K562 (cell line): ENCODE measurements at regions not wholly inside any gene's neighbourhood (a gene's known extent, or its start where the extent isn't known, plus 50 kb on each side); places are given as distances from the start of the nearest gene placed in this dataset.

Experiments
- ATAC-seq: fragments of 200-7000 bp; cut with Tn5 transposase; 3 replicates; pipeline ENCODE4 v1.9.1; 2020; ENCODE audit warnings: moderate library complexity
- BruUV-seq: library from RNA; stranded (reverse); fragments of 400-500 nt; replicated peaks from 2 replicates; lab custom pipeline; 2021; lab: Mats Ljungman, UMichigan
- CTCF ChIA-PET: fragments of 300-600 bp; formaldehyde crosslinking; extraction: SDS; loops from one replicate; lab custom pipeline; 2021; ENCODE audit warnings: low intra/inter-chr PET ratio; lab: Yijun Ruan, JAX
- POLR2A ChIA-PET: fragments of 300-600, 350-650 bp; sonication (Branson Sonifier 250); formaldehyde crosslinking; extraction: SDS; loops from one replicate; lab custom pipeline; 2021; ENCODE audit warnings: antibody characterized with exemption, inconsistent platforms; lab: Yijun Ruan, JAX
- DNase-seq, 4 experiments: peaks; one replicate each; pipeline versions ENCODE4 v3.0.0 to v3.0.0-alpha.2; 2011 to 2018; ENCODE audit warnings: low spot score in 3 of 4, mixed read lengths in 3 of 4; ENCODE audit errors: extremely low read depth in 1 of 4
- FAIRE-seq: peaks from 2 replicates; lab custom pipeline; 2011; peaks lifted over from hg19 to GRCh38; lab: Jason Lieb, UNC
- H2AFZ ChIP-seq: 2 replicates; pipeline ENCODE4 v1.6.0; 2011; ENCODE audit warnings: low read depth, low read length, control low read depth, inconsistent platforms
- H3K27ac ChIP-seq: fragments of 200-600 bp; 3 replicates; pipeline ENCODE4 v1.8.0; 2011; ENCODE audit warnings: low read depth, mild to moderate bottlenecking, control low read depth, inconsistent platforms, low read length, moderate library complexity, mixed read lengths; ENCODE audit errors: extremely low read depth
- H3K27me3 ChIP-seq, 2 experiments: fragments of 300-600 bp in 1 of 2; 2 replicates in 1 of 2; 3 replicates in 1 of 2; pipeline versions ENCODE4 v1.6.0 to v1.8.0; 2011; ENCODE audit warnings: inconsistent platforms in 2 of 2, low read length in 2 of 2, mild to moderate bottlenecking in 1 of 2, mixed read lengths in 1 of 2, moderate library complexity in 1 of 2; ENCODE audit not compliant: control insufficient read depth in 2 of 2, insufficient read depth in 2 of 2
- H3K36me3 ChIP-seq: fragments of 300-600 bp; 3 replicates; pipeline ENCODE4 v1.8.0; 2011; ENCODE audit warnings: mild to moderate bottlenecking, low read length, inconsistent platforms; ENCODE audit not compliant: control insufficient read depth, insufficient read depth
- H3K4me1 ChIP-seq, 2 experiments: fragments of 200-600 bp in 1 of 2; replicated peaks in 1 of 2; 2 replicates in 1 of 2; 3 replicates in 1 of 2; pipeline versions ENCODE4 v1.5.1 to v1.8.0; 2011; ENCODE audit warnings: inconsistent platforms in 2 of 2, low read length in 2 of 2, mild to moderate bottlenecking in 1 of 2, mixed read lengths in 1 of 2, moderate library complexity in 1 of 2; ENCODE audit not compliant: control insufficient read depth in 2 of 2, insufficient read depth in 2 of 2
- H3K4me2 ChIP-seq: 2 replicates; pipeline ENCODE4 v1.6.1; 2011; ENCODE audit warnings: low read length, control low read depth, inconsistent platforms, mixed read lengths; ENCODE audit not compliant: insufficient read depth
- H3K4me3 ChIP-seq: fragments of 200-600 bp; sonication (generic), shearing (Covaris generic); 2 replicates; pipeline ENCODE4 v1.5.1; 2016; ENCODE audit warnings: control low read depth, inconsistent platforms
- H3K79me2 ChIP-seq: fragments of 200-600 bp; 3 replicates; pipeline ENCODE4 v1.8.0; 2011; ENCODE audit warnings: low read length, inconsistent platforms; ENCODE audit not compliant: control insufficient read depth, insufficient read depth
- H3K9ac ChIP-seq, 2 experiments: 2 replicates each; pipeline versions ENCODE4 v1.6.0 to v1.6.1; 2011; ENCODE audit warnings: low read depth in 2 of 2, low read length in 2 of 2, control low read depth in 1 of 2, inconsistent platforms in 1 of 2, mild to moderate bottlenecking in 1 of 2, mixed read lengths in 1 of 2; ENCODE audit not compliant: insufficient read depth in 1 of 2
- H3K9me1 ChIP-seq: one replicate; pipeline ENCODE4 v1.6.0; 2011; ENCODE audit warnings: inconsistent platforms, mild to moderate bottlenecking, low read length, moderate library complexity; ENCODE audit not compliant: control insufficient read depth, insufficient read depth
- H3K9me3 ChIP-seq: replicated peaks from 2 replicates; pipeline ENCODE4 v1.5.1; 2011; ENCODE audit warnings: low read depth, low read length, inconsistent platforms; ENCODE audit not compliant: control insufficient read depth, insufficient read depth
- H4K20me1 ChIP-seq: replicated peaks from 2 replicates; pipeline ENCODE4 v1.6.1; 2011; ENCODE audit warnings: low read length, inconsistent platforms, mixed read lengths; ENCODE audit not compliant: control insufficient read depth, insufficient read depth
- CBX2 ChIP-seq: fragments of 200-600 bp; sonication (generic); IDR thresholded peaks from one replicate; pipeline ENCODE4 v1.6.1; 2012; ENCODE audit warnings: mild to moderate bottlenecking, low read length, inconsistent platforms; ENCODE audit not compliant: insufficient read depth, poor library complexity, severe bottlenecking
- ERF ChIP-seq: fragments of 450-650 bp; formaldehyde crosslinking; IDR thresholded peaks from 2 replicates; pipeline ENCODE4 v1.4.0; 2020; ENCODE audit warnings: mild to moderate bottlenecking, mixed read lengths
- FOXJ3 ChIP-seq: sonication (generic); formaldehyde crosslinking; IDR thresholded peaks from 2 replicates; pipeline ENCODE4 v1.4.0; 2020; ENCODE audit warnings: mild to moderate bottlenecking, missing genetic modification reagents
- HSF4 ChIP-seq: fragments of 250-450 bp; sonication (Bioruptor Pico); IDR thresholded peaks from 2 replicates; pipeline ENCODE4 v2.1.2; 2022; ENCODE audit warnings: mild to moderate bottlenecking, moderate library complexity, borderline replicate concordance
- JUND ChIP-seq, 2 experiments: IDR thresholded peaks; 2 replicates in 1 of 2; 3 replicates in 1 of 2; pipeline ENCODE4 v1.6.1; 2011; ENCODE audit warnings: borderline replicate concordance in 2 of 2, low read depth in 2 of 2, low read length in 2 of 2, improper control_type of control experiment in 1 of 2, missing biosample characterization in 1 of 2, missing genetic modification characterization in 1 of 2, missing genetic modification reagents in 1 of 2
- KLF1 ChIP-seq: fragments of 450-650 bp; IDR thresholded peaks from 2 replicates; pipeline ENCODE4 v1.6.1; 2016; ENCODE audit warnings: missing genetic modification characterization, missing compliant biosample characterization
- MBD2 ChIP-seq: sonication (generic); IDR thresholded peaks from 2 replicates; pipeline ENCODE4 v1.6.1; 2016; ENCODE audit warnings: low read depth, borderline replicate concordance
- NFATC3 ChIP-seq: fragments of 450-650 bp; IDR thresholded peaks from 2 replicates; pipeline ENCODE4 v1.6.1; 2017; ENCODE audit warnings: mild to moderate bottlenecking
- PHTF2 ChIP-seq: fragments of 250-450 bp; sonication (Bioruptor Pico); IDR thresholded peaks from 2 replicates; pipeline ENCODE4 v1.5.0; 2021; ENCODE audit warnings: mild to moderate bottlenecking
- TEAD4 ChIP-seq, 2 experiments: sonication (generic) in 1 of 2; formaldehyde crosslinking in 1 of 2; IDR thresholded peaks; 2 replicates each; pipeline versions ENCODE4 v1.6.1 to v1.8.0; 2012 to 2022; ENCODE audit warnings: borderline replicate concordance in 1 of 2, inconsistent platforms in 1 of 2, low read length in 1 of 2, mild to moderate bottlenecking in 1 of 2, missing genetic modification reagents in 1 of 2
- TSC22D4 ChIP-seq: fragments of 450-650 bp; IDR thresholded peaks from 2 replicates; pipeline ENCODE4 v1.6.1; 2016; ENCODE audit warnings: missing genetic modification characterization, missing biosample characterization, control low read depth
- ZNF174 ChIP-seq: fragments of 250-450 bp; sonication (Bioruptor Pico); IDR thresholded peaks from 2 replicates; pipeline ENCODE4 v1.4.0; 2020; ENCODE audit warnings: mild to moderate bottlenecking
- WGBS: fragments of 100-300 bp; shearing (Covaris generic); methylation state at CpG from one replicate; pipeline ENCODE4 v1.1.6; 2016; ENCODE audit warnings: low coverage, mixed read lengths; ENCODE audit not compliant: insufficient coverage; ENCODE audit errors: missing lambda C conversion rate; 5-methylcytosine and 5-hydroxymethylcytosine counted together
- in situ Hi-C: fragments of 300-500 bp; cut with MboI; formaldehyde crosslinking; loops from 4 replicates; pipeline ENCODE4 v1.15.0; 2018; ENCODE audit warnings: inconsistent platforms, mixed read lengths
- intact Hi-C: fragments of 100-400 bp; cut with micrococcal nuclease; formaldehyde crosslinking; loops from 2 replicates; pipeline ENCODE4 v1.14.2; 2022
- TF ChIP-seq, protein P1 (sequence below): sonication (generic); formaldehyde crosslinking; IDR thresholded peaks from 2 replicates; pipeline ENCODE4 v1.9.0; 2022; ENCODE audit warnings: mild to moderate bottlenecking, missing genetic modification reagents

- TF ChIP-seq NFATC3 (no peak), FOXJ3 (no peak), CBX2 (no peak), MBD2 (no peak), TSC22D4 (no peak)
Observed at GRCh38 chr11:44453871-44454270, 111.6 kb upstream of the CD82 start (continued).

GRCh38 chr11:44454666-44455065, 110.8 kb upstream of the CD82 start:
- 0 out of 2 replicates have a peak, but pooled peaks cover 3% of the 10 kb centered on the region for H4K20me1 ChIP-seq
- ChIA-PET POLR2A (no interaction called here), CTCF (no interaction called here)
- no peak overlapping the region for H3K27ac ChIP-seq
- ATAC-seq (no peak), FAIRE-seq (no peak), DNase-seq (no peak)
- H2AFZ ChIP-seq: no peak overlapping the region
- peaks cover 8 to 43% of the 10 kb centered on the region in 2 experiments; a peak in 3 of 5 replicates for H3K27me3 ChIP-seq
- 0% methylated on average over 4 of the region's 4 CpGs for WGBS
- no peaks in the 10 kb centered on the region for H3K9me1 ChIP-seq
- in situ Hi-C loops (no loop called here), intact Hi-C loops (no loop called here)
- H3K79me2 ChIP-seq: no peaks in the 10 kb centered on the region
- H3K4me3 ChIP-seq: no peak overlapping the region
- no peaks in the 10 kb centered on the region for H3K4me1 ChIP-seq
- H3K9ac ChIP-seq: no peak overlapping the region
- H3K36me3 ChIP-seq: no peaks in the 10 kb centered on the region
- TF ChIP-seq JUND (IDR thresholded peaks at IDR 0.05; ENCODE audit: borderline replicate concordance, low read depth, low read length) (no peak), JUND (tag; IDR thresholded peaks at IDR 0.05; ENCODE audit: borderline replicate concordance, low read depth, low read length) (no peak), ZNF174 (no peak), KLF1 (no peak), HSF4 (no peak), ERF (no peak), PHTF2 (CRISPR knock-in tag) (no peak), TEAD4 (IDR thresholded peaks at IDR 0.05; ENCODE audit: low read length) (no peak), TEAD4 (CRISPR knock-in tag; IDR thresholded peaks at IDR 0.05; ENCODE audit: borderline replicate concordance) (no peak)
- TF ChIP-seq, protein P1, sequence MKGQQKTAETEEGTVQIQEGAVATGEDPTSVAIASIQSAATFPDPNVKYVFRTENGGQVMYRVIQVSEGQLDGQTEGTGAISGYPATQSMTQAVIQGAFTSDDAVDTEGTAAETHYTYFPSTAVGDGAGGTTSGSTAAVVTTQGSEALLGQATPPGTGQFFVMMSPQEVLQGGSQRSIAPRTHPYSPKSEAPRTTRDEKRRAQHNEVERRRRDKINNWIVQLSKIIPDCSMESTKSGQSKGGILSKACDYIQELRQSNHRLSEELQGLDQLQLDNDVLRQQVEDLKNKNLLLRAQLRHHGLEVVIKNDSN (CRISPR knock-in tag): no peak
- BruUV-seq: no TSS peak
- no peaks in the 10 kb centered on the region for H3K9me3 ChIP-seq
- H3K4me2 ChIP-seq: no peak overlapping the region
